ENCODE measurements at regions not wholly inside any gene's neighbourhood (a gene's known extent, or its start where the extent isn't known, plus 50 kb on each side); places are given as distances from the start of the nearest gene placed in this dataset.

- Mint-ChIP-seq H3K27ac (ENCODE audit: unreplicated experiment) (no peak overlapping the region), H3K4me3 (ENCODE audit: unreplicated experiment) (no peak overlapping the region), H3K27me3 (ENCODE audit: unreplicated experiment) (no peaks in the 10 kb centered on the region), H3K9me3 (ENCODE audit: unreplicated experiment) (peaks cover 14% of the 10 kb centered on the region), H3K4me1 (ENCODE audit: unreplicated experiment) (no peaks in the 10 kb centered on the region), H3K36me3 (ENCODE audit: unreplicated experiment) (no peaks in the 10 kb centered on the region)
- DNase-seq (ENCODE audit: extremely low spot score, unreplicated experiment): no peak
- TF ChIP-seq, protein P1, sequence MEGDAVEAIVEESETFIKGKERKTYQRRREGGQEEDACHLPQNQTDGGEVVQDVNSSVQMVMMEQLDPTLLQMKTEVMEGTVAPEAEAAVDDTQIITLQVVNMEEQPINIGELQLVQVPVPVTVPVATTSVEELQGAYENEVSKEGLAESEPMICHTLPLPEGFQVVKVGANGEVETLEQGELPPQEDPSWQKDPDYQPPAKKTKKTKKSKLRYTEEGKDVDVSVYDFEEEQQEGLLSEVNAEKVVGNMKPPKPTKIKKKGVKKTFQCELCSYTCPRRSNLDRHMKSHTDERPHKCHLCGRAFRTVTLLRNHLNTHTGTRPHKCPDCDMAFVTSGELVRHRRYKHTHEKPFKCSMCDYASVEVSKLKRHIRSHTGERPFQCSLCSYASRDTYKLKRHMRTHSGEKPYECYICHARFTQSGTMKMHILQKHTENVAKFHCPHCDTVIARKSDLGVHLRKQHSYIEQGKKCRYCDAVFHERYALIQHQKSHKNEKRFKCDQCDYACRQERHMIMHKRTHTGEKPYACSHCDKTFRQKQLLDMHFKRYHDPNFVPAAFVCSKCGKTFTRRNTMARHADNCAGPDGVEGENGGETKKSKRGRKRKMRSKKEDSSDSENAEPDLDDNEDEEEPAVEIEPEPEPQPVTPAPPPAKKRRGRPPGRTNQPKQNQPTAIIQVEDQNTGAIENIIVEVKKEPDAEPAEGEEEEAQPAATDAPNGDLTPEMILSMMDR (IDR thresholded peaks at IDR 0.05): no peak
Measured at GRCh38 chrX:7515681-7516413, 327.1 kb upstream of the VCX start.

- H3K4me1 Mint-ChIP-seq (ENCODE audit: unreplicated experiment): no peaks in the 10 kb centered on the region
- peaks cover 14% of the 10 kb centered on the region for H3K9me3 Mint-ChIP-seq (ENCODE audit: unreplicated experiment)
- no peak overlapping the region for H3K4me3 Mint-ChIP-seq (ENCODE audit: unreplicated experiment)
- H3K27ac Mint-ChIP-seq (ENCODE audit: unreplicated experiment): no peak overlapping the region
- DNase-seq (ENCODE audit: extremely low spot score, unreplicated experiment): no peak
- no peaks in the 10 kb centered on the region for H3K36me3 Mint-ChIP-seq (ENCODE audit: unreplicated experiment)
- no peaks in the 10 kb centered on the region for H3K27me3 Mint-ChIP-seq (ENCODE audit: unreplicated experiment)
- TF ChIP-seq, protein P1 (IDR thresholded peaks at IDR 0.05): no peak
Measured at GRCh38 chrX:7514871-7515599, 327.9 kb upstream of the VCX start.

- DNase-seq (ENCODE audit: extremely low spot score, unreplicated experiment): no peak
- Mint-ChIP-seq H3K4me1 (ENCODE audit: unreplicated experiment) (no peaks in the 10 kb centered on the region), H3K9me3 (ENCODE audit: unreplicated experiment) (peaks cover 14% of the 10 kb centered on the region), H3K36me3 (ENCODE audit: unreplicated experiment) (no peaks in the 10 kb centered on the region), H3K27me3 (ENCODE audit: unreplicated experiment) (no peaks in the 10 kb centered on the region), H3K27ac (ENCODE audit: unreplicated experiment) (no peak overlapping the region), H3K4me3 (ENCODE audit: unreplicated experiment) (no peak overlapping the region)
- TF ChIP-seq, protein P1 (IDR thresholded peaks at IDR 0.05): no peak
Measured at GRCh38 chrX:7512845-7513244, 330.1 kb upstream of the VCX start.

DNA sequence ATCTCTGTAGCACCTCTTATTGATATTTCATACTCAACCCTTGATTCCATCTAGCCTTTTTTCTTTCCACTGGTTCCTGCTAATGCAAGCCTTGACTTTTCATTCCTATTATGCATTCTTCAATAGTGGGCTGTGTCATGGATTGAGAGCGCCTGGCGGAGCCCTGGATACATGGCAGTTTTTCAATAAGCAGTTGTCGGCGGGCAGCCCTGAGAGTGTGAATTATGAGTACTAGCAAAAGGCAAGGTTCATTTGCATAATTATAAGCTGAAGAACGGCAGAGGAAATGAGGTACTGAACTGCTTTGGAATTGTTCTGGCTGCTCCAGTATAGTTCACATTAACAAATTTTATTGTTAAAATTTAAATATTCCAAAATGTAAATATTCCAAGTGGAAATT, 339.7 kb upstream of the VCX start:
- Mint-ChIP-seq H3K27ac (ENCODE audit: unreplicated experiment) (no peak overlapping the region), H3K36me3 (ENCODE audit: unreplicated experiment) (no peaks in the 10 kb centered on the region), H3K27me3 (ENCODE audit: unreplicated experiment) (peaks cover 6% of the 10 kb centered on the region), H3K9me3 (ENCODE audit: unreplicated experiment) (no peaks in the 10 kb centered on the region), H3K4me1 (ENCODE audit: unreplicated experiment) (no peaks in the 10 kb centered on the region), H3K4me3 (ENCODE audit: unreplicated experiment) (no peak overlapping the region)
- DNase-seq (ENCODE audit: extremely low spot score, unreplicated experiment): no peak
- TF ChIP-seq, protein P1 (IDR thresholded peaks at IDR 0.05): no peak

DNA sequence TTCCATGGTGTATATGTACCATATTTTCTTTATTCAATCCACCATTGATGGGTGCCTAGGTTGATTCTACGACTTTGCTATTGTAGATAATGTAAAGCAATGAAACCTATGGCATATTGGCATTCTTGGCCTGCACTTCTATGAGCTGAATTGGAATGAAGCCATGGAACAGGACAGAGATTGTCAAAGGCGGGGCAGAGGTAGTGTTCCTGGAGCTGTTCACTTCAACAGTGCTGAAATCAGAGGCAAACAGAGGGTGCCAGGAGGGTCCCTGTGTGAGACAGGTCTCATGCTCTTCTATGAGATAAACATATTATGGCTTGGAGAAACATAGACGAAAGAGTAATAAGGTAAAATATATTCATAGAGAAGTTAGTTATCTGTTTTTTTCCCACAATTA, 342.6 kb upstream of the VCX start:
- H3K27me3 Mint-ChIP-seq (ENCODE audit: unreplicated experiment): peaks cover 6% of the 10 kb centered on the region
- H3K27ac Mint-ChIP-seq (ENCODE audit: unreplicated experiment): no peak overlapping the region
- no peak for DNase-seq (ENCODE audit: extremely low spot score, unreplicated experiment)
- H3K36me3 Mint-ChIP-seq (ENCODE audit: unreplicated experiment): no peaks in the 10 kb centered on the region
- no peaks in the 10 kb centered on the region for H3K4me1 Mint-ChIP-seq (ENCODE audit: unreplicated experiment)
- no peaks in the 10 kb centered on the region for H3K9me3 Mint-ChIP-seq (ENCODE audit: unreplicated experiment)
- TF ChIP-seq, protein P1 (IDR thresholded peaks at IDR 0.05): no peak
- no peak overlapping the region for H3K4me3 Mint-ChIP-seq (ENCODE audit: unreplicated experiment)
